ENCODE measurements at regions not wholly inside any gene's neighbourhood (a gene's known extent, or its start where the extent isn't known, plus 50 kb on each side); places are given as distances from the start of the nearest gene placed in this dataset.
A peak's percentile ranks its signal among the peaks of the same experiment; 100 is the strongest.

DNA sequence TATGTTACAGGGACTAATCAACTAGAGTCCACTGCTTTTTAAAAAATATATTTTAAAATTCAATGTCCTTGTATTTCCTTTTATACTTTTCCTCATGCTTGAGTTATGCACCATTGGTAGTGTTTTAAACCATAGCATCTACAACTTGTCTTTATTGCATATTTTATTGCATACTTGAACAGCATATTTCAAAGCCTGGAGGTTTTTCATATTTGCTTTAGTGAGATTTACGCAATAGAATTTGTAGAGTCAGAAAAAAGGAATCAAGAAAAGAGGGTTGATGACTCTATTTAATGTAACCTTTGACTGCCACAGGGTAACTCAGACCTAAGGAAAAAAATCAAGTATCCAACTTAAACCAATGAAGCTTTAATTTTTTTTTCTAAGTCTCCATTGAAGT lies 1165.7 kb upstream of the IGFBP7 start:
- no peaks in the 10 kb centered on the region for H3K27me3 ChIP-seq (ENCODE audit: control insufficient read depth in 3 of 3, insufficient read depth in 3 of 3, low read length in 2 of 3)
- H3K4me3 ChIP-seq: no peak overlapping the region
- no peaks in the 10 kb centered on the region for H3K36me3 ChIP-seq (ENCODE audit: control insufficient read depth in 4 of 4, insufficient read depth in 4 of 4, low read length in 4 of 4)
- H3K9ac ChIP-seq (ENCODE audit: insufficient read depth in 1 of 2, low read length in 2 of 2): no peak overlapping the region
- 79 to 93% methylated on average over 1 of the region's 1 CpG for WGBS, 2 donors
- peaks cover 0 to 7% (median 0%) of the 10 kb centered on the region in 5 donors for H3K4me1 ChIP-seq (ENCODE audit: control insufficient read depth in 5 of 5, insufficient read depth in 5 of 5, low read length in 5 of 5)
- no peaks in the 10 kb centered on the region for H3K9me3 ChIP-seq (ENCODE audit: control insufficient read depth in 4 of 4, insufficient read depth in 3 of 4, low read length in 3 of 4)
- ATAC-seq (ENCODE audit: insufficient read depth, low FRiP score) (no peak), DNase-seq (no peak)
- H3K27ac ChIP-seq (ENCODE audit: low read depth in 1 of 2, low read length in 1 of 2): no peak overlapping the region
- TF ChIP-seq, protein P1, sequence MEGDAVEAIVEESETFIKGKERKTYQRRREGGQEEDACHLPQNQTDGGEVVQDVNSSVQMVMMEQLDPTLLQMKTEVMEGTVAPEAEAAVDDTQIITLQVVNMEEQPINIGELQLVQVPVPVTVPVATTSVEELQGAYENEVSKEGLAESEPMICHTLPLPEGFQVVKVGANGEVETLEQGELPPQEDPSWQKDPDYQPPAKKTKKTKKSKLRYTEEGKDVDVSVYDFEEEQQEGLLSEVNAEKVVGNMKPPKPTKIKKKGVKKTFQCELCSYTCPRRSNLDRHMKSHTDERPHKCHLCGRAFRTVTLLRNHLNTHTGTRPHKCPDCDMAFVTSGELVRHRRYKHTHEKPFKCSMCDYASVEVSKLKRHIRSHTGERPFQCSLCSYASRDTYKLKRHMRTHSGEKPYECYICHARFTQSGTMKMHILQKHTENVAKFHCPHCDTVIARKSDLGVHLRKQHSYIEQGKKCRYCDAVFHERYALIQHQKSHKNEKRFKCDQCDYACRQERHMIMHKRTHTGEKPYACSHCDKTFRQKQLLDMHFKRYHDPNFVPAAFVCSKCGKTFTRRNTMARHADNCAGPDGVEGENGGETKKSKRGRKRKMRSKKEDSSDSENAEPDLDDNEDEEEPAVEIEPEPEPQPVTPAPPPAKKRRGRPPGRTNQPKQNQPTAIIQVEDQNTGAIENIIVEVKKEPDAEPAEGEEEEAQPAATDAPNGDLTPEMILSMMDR (IDR thresholded peaks at IDR 0.05; ENCODE audit: control extremely low read depth, extremely low read depth): no peak

DNA sequence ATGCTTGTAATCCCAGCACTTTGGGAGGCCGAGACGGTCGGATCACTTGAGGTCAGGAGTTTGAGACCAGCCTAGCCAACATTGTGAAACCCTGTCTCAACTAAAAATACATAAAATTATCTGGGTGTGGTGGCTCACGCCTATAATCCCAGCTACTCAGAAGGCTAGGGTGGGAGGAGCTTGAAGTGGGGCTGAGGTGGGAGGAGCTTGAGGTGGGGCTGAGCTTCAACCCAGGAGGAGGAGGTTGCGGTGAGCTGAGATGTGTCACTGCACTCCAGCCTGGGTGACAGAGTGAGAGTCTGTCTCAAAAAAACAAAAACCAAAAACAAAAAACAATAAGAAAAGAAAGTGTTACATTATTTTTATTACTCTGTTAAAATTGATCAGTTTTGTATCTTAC lies 1164.4 kb upstream of the IGFBP7 start:
- ATAC-seq (ENCODE audit: insufficient read depth, low FRiP score): no peak
- 89 to 93% methylated on average over 5 of the region's 5 CpGs for WGBS, 2 donors
- Histone ChIP-seq H3K9ac (ENCODE audit: insufficient read depth in 1 of 2, low read length in 2 of 2) (no peak overlapping the region), H3K27ac (ENCODE audit: low read depth in 1 of 2, low read length in 1 of 2) (no peak overlapping the region), H3K36me3 (ENCODE audit: control insufficient read depth in 4 of 4, insufficient read depth in 4 of 4, low read length in 4 of 4) (no peaks in the 10 kb centered on the region), H3K27me3 (ENCODE audit: control insufficient read depth in 3 of 3, insufficient read depth in 3 of 3, low read length in 2 of 3) (no peaks in the 10 kb centered on the region), H3K4me3 (no peak overlapping the region), H3K9me3 (ENCODE audit: control insufficient read depth in 4 of 4, insufficient read depth in 3 of 4, low read length in 3 of 4) (peaks cover 0 to 4% (median 0%) of the 10 kb centered on the region in 4 donors), H3K4me1 (ENCODE audit: control insufficient read depth in 5 of 5, insufficient read depth in 5 of 5, low read length in 5 of 5) (peaks cover 0 to 7% (median 0%) of the 10 kb centered on the region in 5 donors)
- DNase-seq: no peak
- TF ChIP-seq, protein P1 (IDR thresholded peaks at IDR 0.05; ENCODE audit: control extremely low read depth, extremely low read depth): no peak

DNA sequence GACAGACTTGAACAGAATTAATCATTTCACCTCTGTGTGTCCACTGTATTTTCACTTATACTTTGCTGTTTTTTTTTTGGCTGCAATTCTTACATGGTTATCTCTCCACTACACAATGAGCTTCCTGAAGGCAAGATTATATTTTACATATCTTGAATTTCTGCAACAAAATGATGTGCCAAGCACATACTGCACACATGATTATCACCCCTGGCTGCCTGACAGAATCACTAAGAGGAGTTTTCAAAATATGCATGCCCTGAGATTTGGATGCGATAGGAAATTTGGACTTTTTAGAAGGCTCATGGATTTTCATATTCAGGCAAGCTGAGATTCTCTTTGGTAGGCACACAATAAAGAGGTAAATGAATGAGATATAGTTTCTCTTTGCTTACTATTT lies 1162.1 kb upstream of the IGFBP7 start:
- no peak for ATAC-seq (ENCODE audit: insufficient read depth, low FRiP score)
- TF ChIP-seq, protein P1 (IDR thresholded peaks at IDR 0.05; ENCODE audit: control extremely low read depth, extremely low read depth): no peak
- DNase-seq: peak in 1 of 3 donors; percentile 13
- Histone ChIP-seq H3K4me1 (ENCODE audit: control insufficient read depth in 5 of 5, insufficient read depth in 5 of 5, low read length in 5 of 5) (peaks cover 0 to 7% (median 0%) of the 10 kb centered on the region in 5 donors), H3K27ac (ENCODE audit: low read depth in 1 of 2, low read length in 1 of 2) (no peak overlapping the region), H3K27me3 (ENCODE audit: control insufficient read depth in 3 of 3, insufficient read depth in 3 of 3, low read length in 2 of 3) (no peaks in the 10 kb centered on the region), H3K36me3 (ENCODE audit: control insufficient read depth in 4 of 4, insufficient read depth in 4 of 4, low read length in 4 of 4) (no peaks in the 10 kb centered on the region), H3K9me3 (ENCODE audit: control insufficient read depth in 4 of 4, insufficient read depth in 3 of 4, low read length in 3 of 4) (peaks cover 0 to 4% (median 0%) of the 10 kb centered on the region in 4 donors), H3K9ac (ENCODE audit: insufficient read depth in 1 of 2, low read length in 2 of 2) (no peak overlapping the region), H3K4me3 (no peak overlapping the region)
- 77 to 82% methylated on average over 1 of the region's 1 CpG for WGBS, 2 donors

DNA sequence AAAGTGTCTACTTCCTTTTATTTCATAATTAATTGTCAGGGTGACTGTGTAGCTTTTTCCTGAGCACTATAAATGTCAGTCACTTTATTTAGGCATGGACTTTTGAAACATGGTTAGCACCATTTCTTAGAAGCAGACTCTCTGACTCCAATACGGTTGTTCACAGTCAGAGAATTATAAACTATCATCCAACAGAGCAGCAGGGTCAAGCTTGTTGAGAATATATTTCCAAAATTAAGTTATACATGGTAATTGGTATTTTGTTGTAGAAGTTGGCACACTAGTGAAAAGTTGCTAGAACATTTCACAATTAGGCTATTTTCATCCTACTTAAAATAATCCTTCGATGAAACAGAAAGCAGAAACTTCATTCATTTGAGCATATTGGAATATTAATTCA lies 1155.5 kb upstream of the IGFBP7 start:
- TF ChIP-seq, protein P1 (IDR thresholded peaks at IDR 0.05; ENCODE audit: control extremely low read depth, extremely low read depth): no peak
- 60 to 76% methylated on average over 2 of the region's 2 CpGs for WGBS, 2 donors
- H3K27me3 ChIP-seq (ENCODE audit: control insufficient read depth in 3 of 3, insufficient read depth in 3 of 3, low read length in 2 of 3): no peaks in the 10 kb centered on the region
- no peak for ATAC-seq (ENCODE audit: insufficient read depth, low FRiP score)
- peaks cover 0 to 4% (median 0%) of the 10 kb centered on the region in 4 donors for H3K9me3 ChIP-seq (ENCODE audit: control insufficient read depth in 4 of 4, insufficient read depth in 3 of 4, low read length in 3 of 4)
- peaks cover 0 to 10% (median 0%) of the 10 kb centered on the region in 5 donors for H3K4me1 ChIP-seq (ENCODE audit: control insufficient read depth in 5 of 5, insufficient read depth in 5 of 5, low read length in 5 of 5)
- H3K36me3 ChIP-seq (ENCODE audit: control insufficient read depth in 4 of 4, insufficient read depth in 4 of 4, low read length in 4 of 4): no peaks in the 10 kb centered on the region
- H3K4me3 ChIP-seq: no peak overlapping the region
- no peak overlapping the region for H3K27ac ChIP-seq (ENCODE audit: low read depth in 1 of 2, low read length in 1 of 2)
- DNase-seq: no peak
- H3K9ac ChIP-seq (ENCODE audit: insufficient read depth in 1 of 2, low read length in 2 of 2): no peak overlapping the region
